Activated CD8-positive, alpha-beta memory T cell treated with anti-CD3 and anti-CD28 coated beads, Interleukin-2, amount 50 U/mL, for 1 hour (primary cell): ENCODE measurements at regions not wholly inside any gene's neighbourhood (a gene's known extent, or its start where the extent isn't known, plus 50 kb on each side); places are given as distances from the start of the nearest gene placed in this dataset.

Experiments
- DNase-seq: peaks from one replicate; pipeline ENCODE4 v3.0.0-alpha.2; 2020; ENCODE audit errors: extremely low read depth

GRCh38 chr9:118183576-118183975 is 479.4 kb downstream of the TLR4 start:
- DNase-seq: no peak

GRCh38 chr9:118187408-118187807 is 483.2 kb downstream of the TLR4 start:
- DNase-seq: no peak

- DNase-seq: no peak
Measured at GRCh38 chr9:118189615-118190014, 485.4 kb downstream of the TLR4 start.

GRCh38 chr9:118192807-118193206 is 488.6 kb downstream of the TLR4 start:
- DNase-seq: no peak

- no peak for DNase-seq
Measured at GRCh38 chr9:118209343-118209742, 505.1 kb downstream of the TLR4 start.

- DNase-seq: no peak
Measured at GRCh38 chr9:118215549-118215948, 511.3 kb downstream of the TLR4 start.

GRCh38 chr9:118222375-118222774 is 518.2 kb downstream of the TLR4 start:
- no peak for DNase-seq

GRCh38 chr9:118223111-118223510 is 518.9 kb downstream of the TLR4 start:
- no peak for DNase-seq

- DNase-seq: no peak
Measured at GRCh38 chr9:118230329-118230728, 526.1 kb downstream of the TLR4 start.

GRCh38 chr9:118236625-118237024 is 532.4 kb downstream of the TLR4 start:
- no peak for DNase-seq

- no peak for DNase-seq
Measured at GRCh38 chr9:118238139-118238538, 533.9 kb downstream of the TLR4 start.

- no peak for DNase-seq
Measured at GRCh38 chr9:118252027-118252426, 547.8 kb downstream of the TLR4 start.

GRCh38 chr9:118262191-118262590 is 558.0 kb downstream of the TLR4 start:
- no peak for DNase-seq

- DNase-seq: no peak
Measured at GRCh38 chr9:118263949-118264348, 559.7 kb downstream of the TLR4 start.

GRCh38 chr9:118268046-118268445 is 563.8 kb downstream of the TLR4 start:
- no peak for DNase-seq

GRCh38 chr9:118269623-118270022 is 565.4 kb downstream of the TLR4 start:
- DNase-seq: no peak

- no peak for DNase-seq
Measured at GRCh38 chr9:118271331-118271730, 567.1 kb downstream of the TLR4 start.

GRCh38 chr9:118271936-118272335 is 567.7 kb downstream of the TLR4 start:
- no peak for DNase-seq

GRCh38 chr9:118273048-118273447 is 568.8 kb downstream of the TLR4 start:
- DNase-seq: no peak

GRCh38 chr9:118276784-118277183 is 572.6 kb downstream of the TLR4 start:
- DNase-seq: no peak

GRCh38 chr9:118281772-118282171 is 577.6 kb downstream of the TLR4 start:
- no peak for DNase-seq

- DNase-seq: no peak
Measured at GRCh38 chr9:118283488-118283887, 579.3 kb downstream of the TLR4 start.

- DNase-seq: no peak
Measured at GRCh38 chr9:118290116-118290515, 585.9 kb downstream of the TLR4 start.

- no peak for DNase-seq
Measured at GRCh38 chr9:118295413-118295812, 591.2 kb downstream of the TLR4 start.

- DNase-seq: no peak
Measured at GRCh38 chr9:118302721-118303120, 598.5 kb downstream of the TLR4 start.
